SK-N-MC (cell line): ENCODE measurements at regions not wholly inside any gene's neighbourhood (a gene's known extent, or its start where the extent isn't known, plus 50 kb on each side); places are given as distances from the start of the nearest gene placed in this dataset.
"Not testable (repeated sequence)": the region's sequence is repeated elsewhere in the genome, so short reads cannot be mapped to it uniquely, and the experiment has no call there.

Experiments used
- EZH2 ChIP-seq: fragments of 200-600 bp; sonication (generic); IDR thresholded peaks from one replicate; pipeline ENCODE4 v1.6.1; 2017; ENCODE audit warnings: antibody characterized with exemption
- FOXP2 ChIP-seq: optimal IDR thresholded peaks from 2 replicates; pipeline ENCODE3; 2011; ENCODE audit warnings: mild to moderate bottlenecking, moderate library complexity; ENCODE audit not compliant: insufficient read depth; ENCODE audit errors: extremely low read length, control extremely low read depth
- POLR2AphosphoS5 ChIP-seq: IDR thresholded peaks from 2 replicates; pipeline ENCODE4 v1.6.1; 2012; ENCODE audit warnings: mild to moderate bottlenecking, low read depth, low read length, borderline replicate concordance

- TF ChIP-seq POLR2AphosphoS5, FOXP2, EZH2: not testable (repeated sequence)
Measured at GRCh38 chr9:97193767-97194166, 113.7 kb upstream of the CCDC180 start.
